ENCODE measurements at regions not wholly inside any gene's neighbourhood (a gene's known extent, or its start where the extent isn't known, plus 50 kb on each side); places are given as distances from the start of the nearest gene placed in this dataset.
"Not testable (repeated sequence)": the region's sequence is repeated elsewhere in the genome, so short reads cannot be mapped to it uniquely, and the experiment has no call there.

DNA sequence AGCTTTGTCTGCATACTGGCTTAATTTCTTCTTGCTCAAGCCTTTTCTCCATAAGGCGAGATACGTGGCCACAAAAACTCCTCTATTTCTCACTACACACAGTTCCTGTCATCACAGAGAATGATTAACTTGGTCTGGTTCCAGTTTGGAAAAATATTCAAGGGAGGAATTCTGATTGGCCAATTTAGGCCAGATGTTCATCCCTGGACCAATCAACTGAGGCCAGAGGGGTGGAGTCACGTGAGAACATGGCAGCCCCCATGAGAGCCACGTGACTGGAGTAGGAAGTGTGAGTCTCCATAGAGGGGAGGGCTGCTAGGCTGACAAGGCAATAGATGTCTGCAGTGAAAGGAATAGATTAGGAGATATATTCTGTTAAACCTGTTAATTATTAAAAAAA lies 200.0 kb downstream of the OTOP1 start:
- not testable (repeated sequence) for DNase-seq (ENCODE audit: extremely low read depth, low read depth, low spot score)

DNA sequence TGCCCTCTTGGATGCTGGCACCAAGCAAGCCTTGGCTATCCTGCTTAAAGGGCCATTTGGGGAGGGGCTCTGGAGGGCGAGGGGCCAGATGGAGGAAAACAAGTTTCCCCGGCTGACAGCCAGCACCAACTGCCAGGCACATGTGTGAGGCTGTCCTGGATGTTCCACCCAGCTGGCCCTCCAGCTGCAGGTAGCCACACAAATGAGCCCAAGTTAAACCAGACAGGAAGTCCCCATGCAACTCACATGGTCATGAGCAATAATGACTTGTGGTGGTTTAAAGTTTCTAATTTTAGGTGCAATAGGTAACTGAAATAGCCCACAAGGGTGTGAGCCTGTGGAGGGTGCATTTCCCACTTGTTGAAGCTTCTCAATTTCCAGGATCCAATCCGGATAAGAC lies 198.0 kb downstream of the OTOP1 start:
- not testable (repeated sequence) for DNase-seq (ENCODE audit: extremely low read depth, low read depth, low spot score)

- DNase-seq (ENCODE audit: extremely low read depth, low read depth, low spot score) = not testable (repeated sequence)
These were observed 196.2 kb downstream of the OTOP1 start for GRCh38 chr4:4030509-4030908.

DNA sequence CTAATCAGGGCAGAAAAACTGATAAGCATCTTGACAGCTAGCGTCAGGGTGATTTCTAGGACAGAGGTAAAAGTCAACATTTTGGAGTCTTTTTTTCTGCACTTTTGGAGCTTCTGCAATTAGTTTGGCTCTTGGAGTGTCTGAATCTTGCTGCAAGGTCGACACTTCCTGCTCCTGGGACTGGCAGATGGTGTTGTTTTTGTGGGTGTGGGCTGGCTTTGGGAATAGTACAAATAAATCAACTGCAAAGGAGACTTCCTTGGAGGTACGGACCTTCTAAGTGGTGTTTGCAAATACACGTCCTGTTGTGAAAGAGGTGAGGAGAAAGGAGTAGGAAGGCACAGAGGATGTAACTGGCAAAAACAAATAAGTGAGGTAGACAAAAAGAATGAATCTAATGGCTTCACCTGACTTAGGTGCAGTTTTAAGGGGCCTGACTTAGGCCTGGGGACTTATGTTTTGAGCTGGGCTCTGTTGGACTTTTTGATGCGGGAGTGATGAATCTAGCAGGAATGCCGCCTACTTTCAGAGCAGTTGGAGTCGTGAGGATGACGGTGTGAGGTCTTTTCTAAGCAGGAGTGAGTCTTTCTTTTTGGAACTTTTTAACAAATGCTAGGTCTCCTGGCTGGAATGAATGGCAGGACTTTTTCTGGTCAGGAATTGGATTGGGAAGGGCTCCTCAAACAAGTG lies 195.1 kb downstream of the OTOP1 start:
- DNase-seq (ENCODE audit: extremely low read depth, low read depth, low spot score) = not testable (repeated sequence)

DNA sequence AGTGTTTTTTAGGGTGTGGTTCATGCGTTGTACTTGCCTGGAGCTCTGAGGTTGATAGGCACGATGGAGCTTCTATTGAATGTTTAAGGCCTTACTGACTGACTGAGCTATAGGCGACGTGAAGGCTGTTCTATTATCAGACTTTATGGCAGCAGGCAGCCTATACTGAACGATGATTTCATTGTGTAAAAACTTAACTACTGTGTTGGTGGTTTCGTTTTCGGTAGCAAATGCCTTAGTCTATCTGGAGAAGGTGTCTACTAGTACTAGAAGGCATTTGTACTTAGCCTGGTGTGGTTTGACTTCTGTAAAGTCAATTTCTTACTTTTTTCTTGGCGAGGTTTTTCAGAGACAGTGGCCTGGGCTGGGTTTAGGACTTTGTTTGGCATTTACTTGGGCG lies 194.4 kb downstream of the OTOP1 start:
- DNase-seq (ENCODE audit: extremely low read depth, low read depth, low spot score) = not testable (repeated sequence)

DNA sequence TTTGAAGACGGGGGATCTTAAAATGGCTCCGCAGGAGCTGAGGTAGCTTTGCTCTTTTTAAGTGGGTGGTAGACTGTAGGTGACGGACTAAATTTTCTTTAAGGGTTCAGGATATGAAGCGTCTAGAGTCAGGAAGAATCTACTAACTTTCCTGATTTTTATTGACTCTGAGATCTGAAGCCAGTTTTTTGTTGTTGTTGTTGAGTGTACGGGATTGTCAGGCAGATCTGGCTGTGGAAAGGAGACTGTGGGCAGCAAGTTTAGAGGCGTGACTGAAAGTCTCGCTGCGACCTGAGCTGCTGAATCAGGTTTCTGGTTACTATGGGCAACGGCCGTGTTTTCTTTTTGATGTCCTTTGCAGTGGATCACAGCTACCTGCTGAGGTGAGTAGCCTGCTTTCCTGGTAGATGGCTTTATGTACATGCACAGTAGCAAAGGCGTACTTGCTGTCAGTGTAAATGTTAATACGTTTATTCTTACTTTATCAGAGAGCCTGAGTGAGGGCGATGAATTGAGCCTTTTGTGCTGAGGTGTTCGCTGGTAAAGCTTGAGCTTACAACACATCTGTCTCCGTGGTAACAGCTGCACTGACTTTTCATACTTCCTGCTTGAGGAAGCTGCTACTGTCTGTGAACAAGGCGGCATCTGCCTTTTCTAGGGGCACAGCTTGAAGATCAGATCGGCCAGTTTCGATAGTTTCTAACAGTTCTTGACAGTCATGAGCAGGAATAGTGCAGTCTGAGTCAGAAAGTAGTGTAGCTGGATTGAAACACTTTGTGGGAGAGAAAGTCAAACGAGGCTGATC lies 193.7 kb downstream of the OTOP1 start:
- DNase-seq (ENCODE audit: extremely low read depth, low read depth, low spot score) = not testable (repeated sequence)

GRCh38 chr4:4037399-4038138 lies 189.2 kb downstream of the OTOP1 start:
- DNase-seq (ENCODE audit: extremely low read depth, low read depth, low spot score) = not testable (repeated sequence)

GRCh38 chr4:4045823-4046222 lies 180.9 kb downstream of the OTOP1 start:
- DNase-seq (ENCODE audit: extremely low read depth, low read depth, low spot score) = not testable (repeated sequence)

DNA sequence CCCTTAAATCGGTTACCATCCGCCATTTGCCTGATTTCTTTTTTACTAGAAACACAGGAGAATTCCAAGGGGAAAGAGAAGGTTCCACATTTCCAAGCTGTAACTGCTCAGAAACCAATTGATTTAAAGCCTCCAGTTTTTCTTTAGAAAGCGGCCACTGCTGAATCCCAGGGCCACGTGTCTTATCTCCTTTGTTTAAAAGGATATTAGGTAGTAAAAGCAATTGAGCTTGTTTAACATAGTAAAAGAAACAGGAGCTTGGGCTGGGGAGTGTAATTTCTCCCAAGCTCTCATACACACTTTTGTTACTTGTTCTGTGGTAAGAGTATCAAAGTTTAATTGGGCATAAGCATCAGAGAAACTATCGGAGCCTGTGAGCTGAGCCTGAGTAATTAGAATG lies 180.0 kb downstream of the OTOP1 start:
- not testable (repeated sequence) for DNase-seq (ENCODE audit: extremely low read depth, low read depth, low spot score)

- DNase-seq (ENCODE audit: extremely low read depth, low read depth, low spot score) = not testable (repeated sequence)
These were observed 179.5 kb downstream of the OTOP1 start for GRCh38 chr4:4047202-4047601.

GRCh38 chr4:4048227-4048626 lies 178.5 kb downstream of the OTOP1 start:
- not testable (repeated sequence) for DNase-seq (ENCODE audit: extremely low read depth, low read depth, low spot score)

- not testable (repeated sequence) for DNase-seq (ENCODE audit: extremely low read depth, low read depth, low spot score)
These were observed 175.9 kb downstream of the OTOP1 start for GRCh38 chr4:4050781-4051180.

DNA sequence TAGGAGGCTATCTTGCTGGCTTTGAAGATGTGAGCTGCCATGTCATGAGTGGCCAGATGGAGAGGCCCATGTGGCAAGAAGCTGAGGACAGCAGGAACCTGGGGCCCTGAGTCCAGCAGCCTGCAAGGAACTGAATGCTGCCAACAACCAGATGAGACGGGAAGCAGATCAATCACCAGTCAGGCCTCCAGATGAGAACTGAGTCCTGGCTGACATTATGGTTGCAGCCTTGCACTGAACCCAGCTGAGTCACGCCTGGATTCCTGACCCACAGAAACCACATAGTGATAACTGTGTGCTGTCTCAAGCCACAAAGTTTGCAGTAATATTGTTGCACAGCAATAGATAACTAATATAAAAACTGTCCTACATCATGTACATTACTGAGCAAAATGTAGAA lies 173.8 kb downstream of the OTOP1 start:
- not testable (repeated sequence) for DNase-seq (ENCODE audit: extremely low read depth, low read depth, low spot score)

DNA sequence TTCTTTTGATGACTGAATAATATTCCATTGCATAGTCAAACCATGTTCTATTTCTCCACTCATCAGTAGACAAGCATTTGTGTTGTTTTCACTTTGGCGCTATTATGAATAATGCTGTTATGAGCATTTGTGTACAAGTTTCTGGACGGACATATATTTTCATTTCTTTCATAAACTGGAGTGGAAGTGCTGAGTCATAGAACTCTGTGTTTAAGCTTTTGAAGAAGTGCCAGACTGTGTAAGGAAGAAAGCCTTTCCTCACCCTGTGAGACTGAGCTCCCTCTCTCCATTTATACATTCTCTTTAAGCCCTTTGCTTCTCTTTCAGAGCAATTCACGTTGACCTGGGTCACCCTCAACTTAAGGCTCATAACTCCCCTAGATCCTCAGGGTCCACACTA lies 169.5 kb downstream of the OTOP1 start:
- not testable (repeated sequence) for DNase-seq (ENCODE audit: extremely low read depth, low read depth, low spot score)

- not testable (repeated sequence) for DNase-seq (ENCODE audit: extremely low read depth, low read depth, low spot score)
These were observed 142.6 kb downstream of the OTOP1 start for GRCh38 chr4:4084171-4084570.

DNA sequence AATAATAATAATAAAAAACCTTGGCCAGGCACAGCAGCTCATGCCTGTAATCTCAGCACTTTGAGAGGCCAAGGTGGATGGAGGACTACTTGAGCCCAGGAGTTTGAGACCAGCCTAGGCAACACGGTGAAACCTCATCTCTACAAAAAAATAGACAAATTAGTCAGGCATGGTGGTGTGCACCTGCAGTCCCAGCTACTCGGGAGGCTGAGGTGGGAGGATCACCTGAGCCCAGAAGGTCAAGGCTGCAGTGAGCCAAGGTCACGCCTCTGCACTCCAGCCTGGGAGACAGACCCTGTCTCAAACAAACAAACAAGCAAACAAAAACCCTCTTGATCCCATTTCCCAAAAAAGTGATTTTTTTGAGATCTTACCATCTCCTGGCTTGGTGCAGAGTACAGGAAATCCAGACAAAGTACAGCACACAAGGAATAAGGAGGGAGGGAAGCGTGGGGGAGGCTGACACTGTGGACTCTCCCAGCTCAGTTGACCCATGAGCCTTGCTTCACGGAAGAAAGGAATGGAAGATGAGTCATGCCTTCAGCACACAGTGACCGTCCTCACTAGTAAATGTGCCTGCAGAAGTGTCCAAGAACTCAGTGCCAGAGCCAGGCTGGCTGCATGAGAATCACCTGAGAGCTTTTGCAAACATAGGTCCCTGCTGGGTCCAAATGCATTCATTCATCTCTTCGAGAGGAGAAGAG lies 136.9 kb downstream of the OTOP1 start:
- DNase-seq (ENCODE audit: extremely low read depth, low read depth, low spot score) = not testable (repeated sequence)

- not testable (repeated sequence) for DNase-seq (ENCODE audit: extremely low read depth, low read depth, low spot score)
These were observed 136.0 kb downstream of the OTOP1 start for GRCh38 chr4:4090720-4091119.

GRCh38 chr4:4092159-4092558 lies 134.6 kb downstream of the OTOP1 start:
- not testable (repeated sequence) for DNase-seq (ENCODE audit: extremely low read depth, low read depth, low spot score)

- DNase-seq (ENCODE audit: extremely low read depth, low read depth, low spot score) = not testable (repeated sequence)
These were observed 127.1 kb downstream of the OTOP1 start for GRCh38 chr4:4099610-4100009.

DNA sequence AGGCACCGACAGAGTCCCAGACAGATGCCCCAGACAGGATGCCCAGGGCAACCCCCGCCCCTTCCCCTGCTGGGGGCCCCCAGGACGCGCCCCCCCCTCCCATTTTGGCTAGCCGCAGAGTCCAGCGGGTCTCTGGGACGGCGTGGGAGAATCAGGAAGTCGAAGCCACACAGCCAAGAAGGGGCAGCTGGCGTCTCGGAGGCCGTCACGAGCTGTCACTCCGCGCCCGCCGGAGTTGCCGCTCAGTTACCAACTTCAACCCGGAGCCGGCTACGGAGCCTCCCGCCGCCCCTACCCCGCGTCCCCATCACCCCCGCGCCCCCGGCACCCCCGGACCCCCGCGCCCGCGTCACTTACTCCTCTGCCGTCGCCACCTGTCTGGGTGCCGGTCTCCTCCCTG lies 119.8 kb downstream of the OTOP1 start:
- DNase-seq (ENCODE audit: extremely low read depth, low read depth, low spot score) = not testable (repeated sequence)

All from glomerular endothelial cell (primary cell).